Erythroblast (primary cell): ENCODE measurements at regions not wholly inside any gene's neighbourhood (a gene's known extent, or its start where the extent isn't known, plus 50 kb on each side); places are given as distances from the start of the nearest gene placed in this dataset.

ENCODE experiments used
- GATA1 ChIP-seq: IDR thresholded peaks from 2 replicates; pipeline ENCODE4 v1.6.1; 2011; ENCODE audit warnings: low read depth, mild to moderate bottlenecking, control low read depth, low read length, moderate library complexity
- POLR2A ChIP-seq: IDR thresholded peaks from 2 replicates; pipeline ENCODE4 v1.6.1; 2011; ENCODE audit warnings: mild to moderate bottlenecking, low read length

- no peak for TF ChIP-seq POLR2A
- TF ChIP-seq GATA1 = no peak
These were observed 60.5 kb upstream of the SLCO4A1 start for GRCh38 chr20:62581806-62582205.
